GM12878 (cell line): ENCODE measurements at regions not wholly inside any gene's neighbourhood (a gene's known extent, or its start where the extent isn't known, plus 50 kb on each side); places are given as distances from the start of the nearest gene placed in this dataset.

ENCODE experiments used
- CBX5 ChIP-seq: sonication (generic); IDR thresholded peaks from 2 replicates; pipeline ENCODE4 v1.6.1; 2016; ENCODE audit warnings: low read depth, moderate library complexity, mild to moderate bottlenecking, inconsistent platforms
- EZH2 ChIP-seq: IDR thresholded peaks from 2 replicates; pipeline ENCODE4 v1.6.1; 2012; ENCODE audit warnings: low read depth, mild to moderate bottlenecking, control low read depth, inconsistent platforms, low read length, borderline replicate concordance; ENCODE audit not compliant: control insufficient read depth

DNA sequence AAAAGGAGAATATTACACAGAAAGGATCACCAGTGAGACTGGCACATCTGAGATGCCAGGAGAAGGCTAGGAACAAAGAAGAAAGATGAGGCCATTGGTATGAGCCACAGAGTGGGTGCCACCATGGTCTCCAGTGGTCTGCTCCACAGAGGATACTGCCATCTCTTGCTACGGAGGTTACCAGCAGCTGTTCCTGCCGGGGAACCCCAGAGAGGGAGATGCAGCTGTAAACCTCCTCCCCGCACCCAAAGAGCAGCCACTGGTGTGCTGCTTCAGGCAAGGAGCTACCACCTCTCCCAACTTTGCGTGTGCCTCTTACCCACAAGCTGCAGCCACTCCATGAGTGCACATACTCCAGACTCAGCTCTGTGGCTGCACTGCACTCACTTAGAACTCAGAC lies 201.5 kb upstream of the RTL1 start:
- TF ChIP-seq CBX5 (no peak), EZH2 (no peak)
